WTC11 (cell line): ENCODE measurements at regions not wholly inside any gene's neighbourhood (a gene's known extent, or its start where the extent isn't known, plus 50 kb on each side); places are given as distances from the start of the nearest gene placed in this dataset.

Source experiments
- AFF4 ChIP-seq: sonication (generic); formaldehyde crosslinking; IDR thresholded peaks from 2 replicates; pipeline ENCODE4 v1.8.1; 2023; ENCODE audit warnings: mild to moderate bottlenecking, missing genetic modification reagents, borderline replicate concordance
- ARID4B ChIP-seq: sonication (generic); formaldehyde crosslinking; IDR thresholded peaks from 2 replicates; pipeline ENCODE4 v1.8.0; 2023; ENCODE audit warnings: missing genetic modification reagents, mild to moderate bottlenecking, borderline replicate concordance
- CREB1 ChIP-seq: sonication (generic); formaldehyde crosslinking; IDR thresholded peaks from 2 replicates; pipeline ENCODE4 v1.8.0; 2023; ENCODE audit warnings: mild to moderate bottlenecking, missing genetic modification reagents
- CTCF ChIP-seq: fragments of 200-600 bp; IDR thresholded peaks from 2 replicates; pipeline ENCODE4 v1.8.0; 2022; ENCODE audit warnings: antibody characterized with exemption
- GRHL2 ChIP-seq: fragments of 250-450 bp; sonication (Bioruptor Pico); IDR thresholded peaks from 2 replicates; pipeline ENCODE4 v1.8.0; 2022; ENCODE audit warnings: mild to moderate bottlenecking, moderate library complexity; ENCODE audit not compliant: insufficient replicate concordance, severe bottlenecking
- MAX ChIP-seq: sonication (generic); formaldehyde crosslinking; IDR thresholded peaks from 2 replicates; pipeline ENCODE4 v1.8.0; 2022; ENCODE audit warnings: mild to moderate bottlenecking, missing genetic modification reagents
- MXD4 ChIP-seq: fragments of 250-450 bp; sonication (Bioruptor Pico); IDR thresholded peaks from 2 replicates; pipeline ENCODE4 v1.8.0; 2021; ENCODE audit warnings: mild to moderate bottlenecking, moderate library complexity, borderline replicate concordance
- NR1H2 ChIP-seq: sonication (generic); formaldehyde crosslinking; IDR thresholded peaks from 2 replicates; pipeline ENCODE4 v1.9.0; 2021; ENCODE audit warnings: mild to moderate bottlenecking, moderate library complexity, missing genetic modification reagents
- NR2C2 ChIP-seq: sonication (generic); formaldehyde crosslinking; IDR thresholded peaks from 2 replicates; pipeline ENCODE4 v1.8.0; 2022; ENCODE audit warnings: mild to moderate bottlenecking, missing genetic modification reagents
- STAT6 ChIP-seq: sonication (generic); formaldehyde crosslinking; conservative IDR thresholded peaks from 2 replicates; pipeline ENCODE4 v1.8.1; 2023; ENCODE audit warnings: mild to moderate bottlenecking, low read depth, missing genetic modification reagents, moderate library complexity
- TP53 ChIP-seq: sonication (generic); formaldehyde crosslinking; IDR thresholded peaks from 2 replicates; pipeline ENCODE4 v1.8.1; 2023; ENCODE audit warnings: mild to moderate bottlenecking, missing genetic modification reagents
- ZBTB43 ChIP-seq: sonication (generic); formaldehyde crosslinking; IDR thresholded peaks from 2 replicates; pipeline ENCODE4 v1.8.1; 2023; ENCODE audit warnings: mild to moderate bottlenecking, missing genetic modification reagents
- ZNF138 ChIP-seq: sonication (generic); formaldehyde crosslinking; conservative IDR thresholded peaks from 2 replicates; pipeline ENCODE4 v1.8.1; 2022; ENCODE audit warnings: mild to moderate bottlenecking, moderate library complexity, missing genetic modification reagents
- ZNF423 ChIP-seq: fragments of 250-450 bp; sonication (Bioruptor Pico); IDR thresholded peaks from 2 replicates; pipeline ENCODE4 v2.1.2; 2022; ENCODE audit warnings: mild to moderate bottlenecking, moderate library complexity

- TF ChIP-seq CTCF (no peak), ARID4B (CRISPR knock-in tag) (no peak), ZNF138 (no peak), TP53 (CRISPR knock-in tag) (no peak), CREB1 (CRISPR knock-in tag) (no peak), MAX (CRISPR knock-in tag) (no peak), NR2C2 (no peak), ZNF423 (CRISPR knock-in tag) (no peak), ZBTB43 (CRISPR knock-in tag) (no peak), AFF4 (CRISPR knock-in tag) (no peak), MXD4 (no peak), GRHL2 (CRISPR knock-in tag) (no peak), STAT6 (CRISPR knock-in tag) (no peak), NR1H2 (no peak)
Observed at GRCh38 chr7:125780153-125780552, 850.5 kb upstream of the POT1 start.
